ENCODE measurements at regions not wholly inside any gene's neighbourhood (a gene's known extent, or its start where the extent isn't known, plus 50 kb on each side); places are given as distances from the start of the nearest gene placed in this dataset.
"Not testable (repeated sequence)": the region's sequence is repeated elsewhere in the genome, so short reads cannot be mapped to it uniquely, and the experiment has no call there.

- DNase-seq = no peak
Measured at GRCh38 chr10:93222211-93222754, 148.6 kb downstream of the CYP26A1 start.

GRCh38 chr10:93222876-93223275, 149.2 kb downstream of the CYP26A1 start:
- no peak for DNase-seq

DNA sequence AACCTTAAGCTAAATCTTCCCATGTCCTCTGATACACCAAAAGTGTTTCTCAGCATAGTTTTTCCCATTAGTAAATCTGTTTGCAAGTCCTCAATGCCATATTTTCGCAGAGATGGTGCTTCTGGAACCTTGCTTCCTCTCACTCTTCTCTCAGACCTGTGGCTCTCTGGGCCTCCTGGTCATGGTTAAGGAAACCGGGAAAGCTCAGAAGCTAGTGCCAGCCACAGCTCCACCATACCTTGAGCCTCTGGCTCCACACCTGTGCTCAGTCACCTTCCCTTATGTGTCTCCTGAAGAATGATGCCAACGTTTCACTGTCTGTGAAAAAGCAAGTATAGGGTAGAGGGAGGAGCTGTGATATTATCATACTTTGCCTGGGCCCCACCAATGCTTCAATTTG, 149.6 kb downstream of the CYP26A1 start:
- no peak for DNase-seq

- no peak for DNase-seq
Measured at GRCh38 chr10:93224005-93224779, 150.5 kb downstream of the CYP26A1 start.

- no peak for DNase-seq
Measured at GRCh38 chr10:93225938-93226337, 152.2 kb downstream of the CYP26A1 start.

DNA sequence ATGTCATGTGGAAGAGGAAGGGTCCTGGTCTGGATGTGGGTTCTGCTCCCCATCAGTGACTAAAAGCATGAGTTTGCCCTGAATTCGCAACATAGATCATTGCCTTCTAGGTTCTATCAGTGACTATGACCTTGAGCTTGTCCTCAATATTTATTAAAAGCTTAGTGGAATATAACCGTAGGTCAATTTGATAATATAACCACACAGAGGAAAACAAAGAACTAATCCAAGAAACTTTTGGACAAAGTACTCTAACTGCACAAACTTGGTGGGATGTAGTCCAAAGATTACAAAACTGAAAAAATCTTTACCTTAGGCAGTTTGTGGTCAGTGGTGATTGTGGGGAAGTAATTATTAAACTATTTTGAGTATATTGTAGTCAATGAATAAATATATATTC, 152.9 kb downstream of the CYP26A1 start:
- DNase-seq = no peak

GRCh38 chr10:93230596-93230995, 156.9 kb downstream of the CYP26A1 start:
- not testable (repeated sequence) for DNase-seq

DNA sequence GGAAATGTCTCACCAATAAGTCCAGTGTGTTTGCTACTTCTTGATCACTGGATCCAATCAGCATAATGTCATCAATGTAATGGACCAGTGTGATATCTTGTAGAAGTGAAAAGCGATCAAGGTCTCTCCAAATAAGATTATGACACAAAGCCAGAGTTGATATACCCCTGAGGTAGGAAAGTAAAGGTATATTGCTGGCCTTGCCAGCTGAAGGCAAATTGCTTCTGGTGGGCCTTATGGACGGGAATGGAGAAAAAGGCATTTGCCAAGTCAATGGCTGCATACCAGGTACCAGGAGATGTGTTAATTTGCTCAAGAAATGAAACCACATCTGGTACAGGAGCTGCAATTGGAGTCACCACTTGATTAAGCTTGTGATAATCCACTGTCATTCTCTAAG, 158.5 kb downstream of the CYP26A1 start:
- not testable (repeated sequence) for DNase-seq

GRCh38 chr10:93234940-93235339, 161.2 kb downstream of the CYP26A1 start:
- not testable (repeated sequence) for DNase-seq

DNA sequence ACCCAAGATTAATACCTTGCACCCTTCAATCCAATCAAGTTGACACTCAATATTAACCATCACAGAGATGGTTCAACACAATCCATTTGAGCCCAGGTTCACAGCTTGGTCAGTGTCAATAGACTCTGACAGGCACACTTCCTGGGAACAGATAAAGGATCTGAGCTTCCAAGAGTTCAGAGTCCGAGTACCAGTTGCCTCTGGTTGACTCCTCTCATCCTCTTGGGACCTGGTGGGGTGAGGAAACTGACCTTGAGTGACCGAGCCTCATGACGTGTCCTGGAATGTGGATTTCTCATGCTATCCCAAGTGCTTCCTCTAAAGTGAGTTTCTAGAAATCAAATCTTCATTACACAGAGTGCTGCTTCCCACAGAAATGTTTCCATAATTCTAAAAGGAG, 162.0 kb downstream of the CYP26A1 start:
- DNase-seq = no peak

DNA sequence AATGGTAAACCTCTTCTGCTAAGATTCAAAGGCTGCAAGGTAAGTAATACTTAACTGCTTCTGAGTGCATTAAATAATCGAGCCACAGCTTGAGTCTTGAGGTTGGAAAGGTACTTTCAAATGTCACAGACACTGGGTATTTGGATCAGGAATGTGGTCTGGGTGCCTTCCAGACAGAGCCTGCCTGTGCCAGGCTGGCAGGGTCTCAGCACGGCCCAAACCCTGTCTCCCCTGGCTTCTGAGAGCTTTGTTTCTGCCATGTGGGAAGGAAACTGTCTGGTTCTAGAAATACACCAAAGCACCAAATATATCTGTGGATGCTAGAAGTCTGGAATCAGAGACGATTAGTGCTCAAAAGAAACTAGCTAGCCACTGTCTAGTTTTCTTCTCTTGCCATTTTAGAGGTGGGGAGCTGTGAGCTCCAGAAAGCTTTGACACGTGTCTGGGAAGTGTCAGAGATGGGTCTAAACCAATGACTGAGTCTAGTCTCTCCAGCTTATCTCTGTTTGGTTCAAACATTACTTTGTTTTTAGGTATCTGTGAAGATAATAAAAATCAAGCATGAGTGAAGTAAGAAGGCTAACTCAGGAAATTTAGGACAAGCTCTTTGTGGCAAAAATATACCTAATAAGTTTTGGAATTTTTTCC, 162.8 kb downstream of the CYP26A1 start:
- DNase-seq = no peak

DNA sequence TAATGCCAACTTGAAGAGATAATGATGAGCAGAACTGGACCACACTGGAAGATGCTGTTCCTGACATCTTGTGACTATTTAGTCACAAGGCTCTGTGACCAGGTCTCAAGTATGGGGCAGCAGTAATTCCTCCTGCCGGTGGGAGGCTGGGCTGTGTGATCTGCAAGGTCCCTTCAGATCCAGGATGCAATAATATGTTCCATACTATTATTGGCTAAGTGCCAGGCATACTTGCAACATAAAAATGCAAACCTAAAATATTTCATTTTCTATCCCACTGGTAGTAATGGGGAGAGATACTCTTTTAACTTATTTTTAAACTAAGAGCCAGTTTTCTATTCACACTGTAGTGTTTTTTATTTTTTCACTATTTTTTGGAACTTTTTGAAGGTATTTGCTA, 171.5 kb downstream of the CYP26A1 start:
- DNase-seq = no peak

DNA sequence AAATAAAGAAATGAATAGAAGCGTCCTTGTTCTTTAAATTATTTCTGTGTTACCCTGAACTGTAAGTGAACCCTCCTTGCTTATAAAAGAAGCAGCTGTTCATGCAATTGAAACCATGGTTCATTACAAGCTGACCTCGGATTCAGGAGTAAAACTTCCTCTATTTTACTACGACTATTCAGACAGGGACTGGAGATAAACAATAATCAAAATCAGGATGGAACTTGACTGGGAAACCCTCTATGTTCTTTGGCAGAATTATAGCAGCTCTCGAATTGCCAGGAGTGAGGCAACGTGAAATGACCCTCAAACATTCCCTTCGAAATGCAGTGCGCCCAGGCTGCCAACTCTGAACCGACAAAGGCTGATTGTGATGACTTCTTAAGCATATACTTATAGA, 172.1 kb downstream of the CYP26A1 start:
- DNase-seq = peak in 1 of 2 donors; percentile 2

GRCh38 chr10:93248583-93249227, 175.0 kb downstream of the CYP26A1 start:
- DNase-seq = no peak

- DNase-seq = no peak
Measured at GRCh38 chr10:93250010-93250409, 176.3 kb downstream of the CYP26A1 start.

GRCh38 chr10:93254180-93254853, 180.6 kb downstream of the CYP26A1 start:
- no peak for DNase-seq

DNA sequence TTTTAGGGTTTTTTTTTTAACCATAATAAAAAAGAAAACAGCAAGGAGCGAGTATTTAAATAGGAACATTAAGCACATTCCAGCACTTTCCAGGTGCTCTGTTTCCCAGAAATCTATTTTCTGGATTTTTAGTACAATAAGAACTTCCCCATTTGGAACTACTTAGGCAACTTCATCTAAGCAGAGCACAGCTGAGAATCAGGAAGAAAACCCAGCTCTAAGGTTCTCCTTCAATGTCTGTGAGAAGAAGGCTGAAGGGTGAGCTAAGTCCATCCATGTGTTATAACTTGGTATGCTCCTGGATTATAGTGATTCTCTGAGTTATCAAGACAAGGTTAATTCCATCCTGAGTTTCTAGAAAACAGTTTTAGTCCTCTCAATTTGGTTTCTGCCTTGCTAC, 181.9 kb downstream of the CYP26A1 start:
- DNase-seq = peak in 1 of 2 donors; percentile 21

Data from bone marrow (tissue), 2 donors.